ENCODE measurements at regions not wholly inside any gene's neighbourhood (a gene's known extent, or its start where the extent isn't known, plus 50 kb on each side); places are given as distances from the start of the nearest gene placed in this dataset.
"Not testable (repeated sequence)": the region's sequence is repeated elsewhere in the genome, so short reads cannot be mapped to it uniquely, and the experiment has no call there.

DNA sequence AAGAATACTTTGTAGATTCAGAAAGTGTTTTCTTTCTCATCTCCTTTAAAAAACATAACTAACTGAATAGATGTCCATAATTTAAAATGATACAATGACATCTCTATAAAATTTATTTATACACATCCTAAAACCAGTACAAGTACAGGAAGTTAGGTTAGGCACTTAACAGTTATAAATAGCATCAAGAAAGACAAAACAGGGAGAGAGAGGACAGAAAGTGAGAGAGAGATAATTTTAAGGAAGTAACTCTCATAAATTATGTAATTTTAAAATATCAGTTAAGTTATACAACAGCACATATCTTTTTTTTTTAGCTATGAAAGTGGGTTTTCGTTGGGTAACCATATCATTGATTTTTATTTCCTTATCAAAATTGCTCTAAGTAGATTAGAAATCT lies 1068.6 kb downstream of the TAF11L14 start:
- DNase-seq (ENCODE audit: low read depth, low spot score) = no peak

DNA sequence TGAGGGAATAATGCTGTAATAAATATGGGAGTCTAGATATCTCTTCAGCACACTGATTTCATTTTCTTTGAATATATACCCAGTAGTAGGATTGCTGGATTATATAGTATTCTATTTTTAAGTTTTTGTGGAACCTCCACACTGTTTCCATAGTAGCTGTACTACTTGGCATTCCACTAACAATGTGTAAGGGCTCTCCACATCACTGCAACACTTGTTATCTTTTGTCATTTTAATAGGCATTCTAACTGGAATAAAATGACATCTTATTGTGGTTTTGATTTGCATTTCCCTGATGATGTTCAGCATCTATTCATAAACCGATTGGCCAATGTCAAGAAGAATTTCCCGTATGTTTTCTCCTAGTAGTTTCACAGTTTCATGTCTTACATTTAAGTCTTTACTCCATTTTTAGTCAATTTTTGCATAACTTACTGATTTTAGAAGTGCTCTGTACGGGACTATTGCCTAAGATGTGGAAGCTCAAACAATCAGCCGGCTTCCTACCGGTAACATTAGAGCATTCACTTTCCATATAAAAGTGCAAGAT lies 1078.8 kb downstream of the TAF11L14 start:
- DNase-seq (ENCODE audit: low read depth, low spot score) = no peak

DNA sequence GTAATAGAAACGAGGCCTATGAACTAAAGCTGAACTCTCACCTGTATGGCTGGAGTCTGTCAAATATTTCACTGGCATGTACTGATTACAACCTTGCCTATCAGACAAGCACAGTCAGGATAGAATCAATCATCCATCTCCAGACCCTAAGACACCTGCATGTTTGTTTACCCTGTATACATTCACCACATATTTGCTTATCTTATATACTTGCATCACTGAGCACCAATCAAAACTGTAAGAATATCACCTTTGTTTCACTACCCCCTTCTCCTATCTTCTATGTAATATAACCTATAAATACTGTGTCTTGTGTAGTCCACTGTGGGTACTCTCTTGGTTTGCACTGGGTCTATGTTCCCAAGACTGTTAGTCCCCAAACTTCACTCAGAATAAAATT lies 1085.7 kb downstream of the TAF11L14 start:
- DNase-seq (ENCODE audit: low read depth, low spot score) = no peak

DNA sequence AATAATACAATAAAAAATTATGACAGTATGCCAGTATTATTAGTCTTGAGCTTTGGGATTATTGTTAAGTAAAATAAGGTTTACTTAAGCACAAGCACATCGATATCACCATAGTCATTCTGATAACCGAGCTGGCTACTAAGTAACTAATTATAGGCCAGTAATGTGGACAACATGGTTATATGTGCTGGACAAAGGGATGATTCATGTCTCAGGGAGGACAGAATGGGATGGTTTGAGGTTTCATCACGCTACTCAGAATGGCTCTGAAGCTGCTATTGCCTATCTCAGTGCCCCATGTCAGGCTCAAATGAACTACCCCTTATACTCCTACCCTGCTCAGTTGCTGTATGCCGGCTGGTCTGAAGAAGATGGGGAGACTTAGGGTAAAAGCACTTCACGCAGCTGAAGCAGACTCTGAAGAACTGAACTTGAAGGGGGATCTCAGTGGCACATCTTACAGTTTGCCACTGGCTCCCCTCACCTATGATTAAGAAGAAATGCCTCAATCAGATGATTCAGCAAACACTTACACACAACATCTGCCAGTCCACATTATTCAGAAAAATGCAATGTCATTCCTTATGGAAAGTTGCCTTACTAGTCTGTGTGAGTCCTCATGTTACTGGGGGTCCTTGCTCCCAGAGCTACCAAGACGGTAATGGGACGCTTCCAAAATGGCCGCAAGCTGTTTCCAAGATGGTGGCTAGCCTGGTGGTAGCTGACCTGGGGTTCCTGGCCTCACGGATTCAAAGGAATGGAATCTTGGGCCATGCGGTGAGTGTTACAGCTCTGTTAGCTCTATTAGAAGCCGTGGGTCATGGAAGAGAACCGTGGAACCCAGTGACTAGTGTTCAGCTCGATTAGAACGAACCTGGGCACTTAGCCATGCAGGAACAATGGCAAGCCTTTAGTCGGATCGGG lies 1098.6 kb downstream of the TAF11L14 start:
- no peak for DNase-seq (ENCODE audit: low read depth, low spot score)

DNA sequence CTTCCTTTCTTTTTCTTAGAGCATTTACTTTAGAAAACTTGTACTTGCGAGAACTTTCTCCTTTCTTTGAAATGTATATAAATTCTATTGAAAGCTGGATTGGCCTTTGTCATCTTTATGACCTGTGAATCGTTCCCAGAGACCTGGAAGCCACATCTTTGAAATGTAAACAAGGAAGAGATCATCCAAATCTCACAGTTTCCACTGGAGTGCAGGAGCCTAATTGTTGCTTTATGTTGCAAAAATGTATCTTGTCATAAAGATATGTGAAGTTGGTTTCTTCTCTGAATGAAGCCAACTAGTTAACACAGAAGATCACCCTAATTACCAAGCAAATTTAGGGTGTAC lies 1101.8 kb downstream of the TAF11L14 start:
- DNase-seq (ENCODE audit: low read depth, low spot score) = no peak

DNA sequence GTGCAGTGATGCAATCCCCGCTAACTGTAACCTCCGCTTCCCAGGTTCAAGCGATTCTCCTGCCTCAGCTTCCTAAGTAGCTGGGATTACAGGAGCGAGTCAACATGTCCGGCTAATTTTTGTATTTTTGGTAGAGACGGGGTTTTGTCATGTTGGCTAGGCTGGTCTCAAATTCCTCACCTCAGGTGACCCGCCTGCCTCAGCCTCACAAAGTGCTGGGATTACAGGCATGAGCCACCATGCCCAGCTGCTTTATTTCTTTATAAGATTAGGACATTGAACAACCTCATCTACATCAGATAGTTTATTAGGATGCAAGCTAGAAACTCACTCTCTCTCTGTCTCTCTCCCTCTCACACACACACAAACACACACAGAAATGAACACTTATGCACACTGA lies 1102.5 kb downstream of the TAF11L14 start:
- DNase-seq (ENCODE audit: low read depth, low spot score) = not testable (repeated sequence)

DNA sequence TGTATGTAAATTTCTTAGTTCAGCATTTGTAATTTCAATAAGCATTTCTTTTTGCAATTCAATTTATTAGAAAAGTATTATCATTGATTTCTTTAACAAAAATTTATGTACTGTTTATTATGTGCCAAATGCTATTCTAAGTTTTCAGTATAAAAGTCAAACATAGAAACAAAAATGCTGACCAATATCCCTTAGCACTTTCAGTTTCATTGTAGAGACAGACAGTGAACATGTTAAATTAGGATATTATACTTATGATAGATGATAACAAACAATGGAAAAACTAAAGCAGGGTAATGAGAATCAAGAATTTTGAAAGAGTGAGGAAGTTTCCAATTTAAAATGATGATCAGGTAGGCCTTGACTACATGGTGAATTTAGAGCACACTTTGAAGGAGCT lies 1106.0 kb downstream of the TAF11L14 start:
- no peak for DNase-seq (ENCODE audit: low read depth, low spot score)

DNA sequence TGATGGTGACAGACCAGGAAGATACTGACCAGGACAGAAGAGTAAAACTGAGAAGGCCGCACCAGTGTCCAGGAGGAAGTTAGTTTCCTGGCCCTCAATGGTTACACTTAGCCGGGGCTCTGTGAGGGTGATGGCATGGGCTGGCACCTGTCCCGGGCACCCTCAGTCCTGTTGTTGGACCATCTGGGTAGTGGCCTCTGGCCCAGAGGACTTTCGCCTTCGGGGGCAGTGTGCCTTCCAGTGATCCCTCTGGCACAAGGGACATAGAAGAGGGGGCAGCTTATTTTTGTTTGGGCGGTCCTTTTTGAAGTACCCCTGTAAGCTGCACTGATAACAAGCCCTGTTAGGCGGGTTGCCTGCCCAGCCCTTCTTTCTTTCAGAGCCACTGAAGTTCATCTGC lies 1108.6 kb downstream of the TAF11L14 start:
- DNase-seq (ENCODE audit: low read depth, low spot score) = no peak

DNA sequence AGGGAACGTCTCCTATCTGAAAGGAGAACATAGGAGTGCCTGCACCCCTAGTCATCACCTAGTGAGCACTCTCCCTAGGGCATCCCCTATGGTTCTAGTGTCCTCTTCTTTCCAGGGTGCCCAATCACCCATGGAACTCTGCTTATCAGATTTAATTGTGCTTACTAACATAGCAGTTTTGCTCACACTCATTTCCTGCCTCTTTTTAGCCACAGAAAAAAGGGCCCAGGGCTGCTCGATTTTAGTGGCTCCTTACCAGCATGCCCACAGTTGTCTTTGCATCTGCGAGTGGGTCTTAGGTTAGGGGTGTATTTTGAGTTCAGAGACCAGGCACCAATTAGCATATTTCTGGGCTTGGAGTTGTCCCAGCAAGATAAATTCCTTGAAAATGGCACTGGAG lies 1110.2 kb downstream of the TAF11L14 start:
- no peak for DNase-seq (ENCODE audit: low read depth, low spot score)

DNA sequence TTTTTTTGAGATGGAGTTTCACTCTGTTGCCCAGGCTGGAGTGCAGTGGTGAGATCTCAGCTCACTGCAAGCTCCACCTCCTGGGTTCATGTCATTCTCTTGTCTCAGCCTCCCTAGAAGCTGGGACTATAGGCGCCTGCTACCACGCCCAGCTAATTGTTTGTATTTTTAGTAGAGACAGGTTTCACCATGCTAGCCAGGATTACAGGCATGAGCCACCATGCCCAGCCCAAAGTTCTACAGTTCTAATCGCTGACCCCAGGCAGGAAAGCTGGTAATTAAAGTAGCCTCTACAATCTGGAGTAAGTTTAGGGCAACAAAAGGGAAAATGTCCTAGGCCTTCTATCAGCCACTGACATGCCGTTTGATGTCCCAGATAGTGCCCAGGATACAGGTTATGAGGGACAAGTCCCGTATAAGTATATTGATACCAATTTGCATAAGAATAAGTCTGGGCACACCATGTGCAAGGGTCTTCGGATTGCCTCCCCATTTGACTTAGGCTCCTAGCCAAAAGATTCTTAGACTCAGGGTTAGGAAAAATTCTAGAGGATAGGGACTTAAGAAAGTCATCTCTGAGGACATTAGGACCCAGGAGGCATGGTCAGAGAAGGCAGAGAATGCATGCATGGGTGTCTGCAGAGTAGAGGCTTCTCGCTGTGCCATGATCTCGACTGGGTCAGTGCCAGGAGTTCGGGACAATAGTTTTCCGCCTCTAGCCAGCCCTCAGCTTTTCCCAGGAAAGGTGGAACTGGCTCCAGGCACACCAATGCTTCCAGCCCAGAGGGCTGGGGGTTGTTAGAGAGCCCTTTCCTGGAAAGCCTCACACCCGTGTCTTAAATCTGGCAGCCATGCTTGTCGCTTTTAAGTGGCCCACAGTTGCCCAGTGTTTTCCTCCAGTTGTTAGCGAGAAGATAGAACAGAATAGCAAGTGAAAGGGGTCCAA lies 1111.1 kb downstream of the TAF11L14 start:
- no peak for DNase-seq (ENCODE audit: low read depth, low spot score)

DNA sequence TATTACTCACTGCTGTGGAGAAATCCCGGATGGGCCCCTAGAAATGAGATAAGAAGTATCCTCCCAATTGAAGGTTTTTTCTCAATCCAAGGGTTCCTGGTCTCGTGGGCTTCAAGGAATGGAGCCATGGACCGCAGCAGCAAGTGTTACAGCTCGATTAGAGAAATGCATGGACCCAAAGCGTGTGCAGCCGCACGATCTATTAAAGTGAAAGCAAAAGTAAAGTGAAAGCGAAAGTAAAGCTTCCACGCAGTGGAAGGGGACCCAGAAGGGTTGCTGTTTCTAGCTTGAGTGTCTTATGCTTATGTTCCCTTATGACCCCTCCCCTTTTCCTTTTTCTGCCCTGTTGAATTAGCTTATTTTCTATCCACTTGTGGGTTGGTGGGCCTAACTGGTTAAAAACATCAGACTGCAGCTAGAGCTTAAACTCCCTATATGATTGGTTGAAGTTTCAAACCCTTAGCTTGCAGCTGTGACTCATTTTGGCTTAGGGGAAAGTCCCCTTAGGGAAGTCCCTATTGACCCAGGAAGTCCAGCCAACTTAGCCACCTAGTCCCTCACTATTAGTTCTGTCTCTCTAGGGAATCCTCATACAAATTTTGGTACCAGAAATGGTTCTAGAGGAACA lies 1111.8 kb downstream of the TAF11L14 start:
- no peak for DNase-seq (ENCODE audit: low read depth, low spot score)

DNA sequence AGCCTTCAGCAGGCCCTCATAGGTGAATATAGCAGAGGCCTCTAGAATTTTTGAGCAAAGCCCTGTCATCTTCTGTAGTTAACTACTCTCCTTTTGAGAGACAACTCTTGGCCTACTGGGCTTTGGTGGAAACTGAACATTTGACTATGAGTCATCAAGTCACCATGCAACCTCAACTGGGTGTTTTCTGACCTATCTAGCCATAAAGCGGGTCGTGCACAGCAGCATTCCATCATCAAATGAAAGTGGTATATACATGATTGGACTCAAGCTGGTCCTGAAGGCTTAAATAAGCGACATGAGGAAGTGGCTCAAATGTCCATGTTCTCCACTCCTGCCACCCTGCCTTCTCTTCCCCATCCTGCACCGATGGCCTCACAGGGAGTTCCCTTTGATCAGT lies 1115.5 kb downstream of the TAF11L14 start:
- no peak for DNase-seq (ENCODE audit: low read depth, low spot score)

DNA sequence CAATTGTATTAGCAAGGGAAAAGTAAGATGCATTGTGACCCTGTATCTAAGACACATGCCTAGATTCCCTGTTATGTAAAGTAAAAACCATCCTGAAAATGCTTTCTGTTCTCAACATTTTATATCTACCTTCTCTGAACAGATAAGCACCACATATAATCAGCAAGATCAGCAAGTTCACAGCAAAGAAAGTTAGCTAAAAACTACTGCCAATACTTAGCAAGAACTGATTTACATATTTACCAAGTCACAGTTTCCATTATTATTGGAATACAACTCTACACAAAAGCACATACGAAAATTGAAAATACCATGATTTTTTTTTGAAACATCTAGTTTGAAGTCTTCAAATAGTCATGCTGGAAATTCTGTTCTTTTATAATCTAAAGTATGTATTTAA lies 1118.1 kb downstream of the TAF11L14 start:
- no peak for DNase-seq (ENCODE audit: low read depth, low spot score)

DNA sequence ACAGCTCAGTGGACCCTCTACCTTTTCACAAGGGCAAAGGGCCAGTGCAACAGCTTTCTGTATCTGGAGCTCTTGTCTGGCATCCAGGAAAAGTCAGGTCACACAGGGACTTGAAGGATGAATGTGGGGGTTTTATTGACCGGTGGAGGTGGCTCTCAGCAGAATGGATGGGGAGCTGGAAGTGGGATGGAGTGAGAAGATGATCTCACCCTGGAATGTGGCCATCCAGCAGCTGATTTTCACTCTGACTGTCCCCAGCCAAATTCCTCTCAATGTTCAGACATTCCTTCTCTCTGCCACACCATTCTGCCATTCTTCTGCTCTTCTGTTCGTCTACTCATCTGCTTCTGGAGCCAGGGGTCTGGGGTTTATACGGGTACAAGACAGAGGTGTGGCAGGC lies 1119.9 kb downstream of the TAF11L14 start:
- DNase-seq (ENCODE audit: low read depth, low spot score) = no peak

DNA sequence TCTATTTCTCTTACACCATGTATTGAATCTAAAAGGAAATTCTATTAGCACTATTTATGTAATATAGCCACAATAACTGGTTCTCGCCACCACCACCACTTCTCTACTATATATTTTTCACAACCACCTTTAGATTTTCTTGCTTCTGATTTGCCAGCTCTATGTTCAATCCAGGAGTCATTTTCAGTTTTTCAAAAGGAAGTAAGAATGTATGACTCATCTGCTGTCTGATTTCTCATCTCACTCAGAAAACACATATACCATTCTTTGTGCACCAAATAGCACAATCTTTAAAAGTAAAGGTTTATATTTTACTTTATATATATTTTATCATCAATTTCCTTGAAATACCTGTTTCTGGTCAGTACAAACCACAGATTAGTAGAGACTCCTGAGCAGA lies 1127.5 kb downstream of the TAF11L14 start:
- DNase-seq (ENCODE audit: low read depth, low spot score) = no peak

DNA sequence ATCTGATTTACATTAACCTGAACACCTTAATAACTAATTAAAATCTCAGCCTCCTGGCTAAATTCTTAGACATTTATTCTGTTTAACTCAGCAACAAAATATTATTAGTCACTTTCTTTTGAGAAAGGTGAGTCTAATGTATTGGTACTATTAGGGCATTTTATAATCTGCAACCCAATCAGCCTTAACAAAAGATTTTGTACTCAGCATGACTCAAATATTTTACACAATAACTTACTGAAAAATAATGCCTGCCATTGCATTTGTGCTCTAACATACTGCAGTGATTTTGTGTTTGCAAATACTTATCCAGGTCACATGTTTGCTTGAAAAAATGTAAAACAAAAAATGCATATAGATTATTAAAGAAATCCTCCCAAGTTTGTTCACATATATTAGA lies 1129.9 kb downstream of the TAF11L14 start:
- DNase-seq (ENCODE audit: low read depth, low spot score) = no peak

DNA sequence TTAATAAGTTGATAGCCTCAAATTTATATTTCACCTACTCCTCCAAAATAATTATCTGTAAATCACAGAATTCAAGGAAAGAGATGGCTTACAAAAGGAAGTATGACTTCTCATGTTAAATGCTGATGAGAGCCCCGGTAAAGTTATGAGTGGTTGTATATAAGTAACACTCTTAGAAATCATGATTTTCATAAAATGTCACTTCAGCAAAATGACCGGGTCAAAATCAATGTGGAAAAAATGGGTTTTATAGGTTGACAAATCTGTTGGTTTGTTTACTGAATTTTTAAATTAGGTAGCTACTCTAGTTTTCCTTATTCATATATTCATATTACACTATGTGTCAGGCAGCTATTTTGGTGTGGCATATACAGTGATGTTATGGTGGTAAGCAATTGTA lies 1131.0 kb downstream of the TAF11L14 start:
- no peak for DNase-seq (ENCODE audit: low read depth, low spot score)

DNA sequence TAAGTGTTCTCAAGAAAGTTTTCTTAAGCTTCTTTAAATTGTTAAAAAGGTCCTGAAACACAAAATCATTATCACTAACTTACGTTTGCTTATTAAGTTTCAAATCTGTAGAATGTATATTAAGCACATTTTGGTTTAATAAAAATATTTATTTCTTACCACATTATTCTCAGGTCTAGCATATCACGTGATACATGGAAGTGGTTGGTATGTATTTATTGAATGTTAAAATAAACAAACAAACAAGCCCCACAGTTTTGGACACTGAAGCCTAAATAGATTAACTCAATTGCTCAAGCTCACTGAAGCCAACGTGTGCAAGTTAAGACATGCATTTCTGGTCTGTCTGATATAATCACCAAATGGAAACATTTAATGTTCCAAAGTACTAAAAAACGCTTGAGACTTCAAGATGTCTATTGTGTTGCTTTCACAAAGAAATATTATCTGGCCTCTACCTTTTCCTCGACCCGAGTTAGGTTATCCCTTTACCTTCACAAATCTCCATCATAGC lies 1136.9 kb downstream of the TAF11L14 start:
- DNase-seq (ENCODE audit: low read depth, low spot score) = no peak

DNA sequence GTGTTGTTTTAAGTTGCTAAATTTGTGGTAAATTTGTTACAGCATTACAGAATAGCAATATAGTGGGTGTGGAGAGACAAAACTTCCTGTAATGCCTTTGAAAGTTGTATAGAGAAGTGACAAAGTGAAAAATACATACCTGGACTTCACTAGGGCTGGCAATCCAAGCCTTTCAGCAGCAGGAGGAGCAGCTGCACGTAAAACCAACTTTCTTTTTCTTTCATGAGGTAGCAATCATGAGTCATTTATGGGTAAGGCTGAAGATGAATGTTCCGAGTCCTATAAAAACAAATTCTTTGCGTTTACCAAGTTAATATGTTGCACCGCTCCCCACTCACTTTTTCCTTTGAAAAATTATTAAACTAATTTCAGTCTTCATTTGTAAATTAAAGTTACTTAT lies 1138.2 kb downstream of the TAF11L14 start:
- DNase-seq (ENCODE audit: low read depth, low spot score) = peak; percentile 53

DNA sequence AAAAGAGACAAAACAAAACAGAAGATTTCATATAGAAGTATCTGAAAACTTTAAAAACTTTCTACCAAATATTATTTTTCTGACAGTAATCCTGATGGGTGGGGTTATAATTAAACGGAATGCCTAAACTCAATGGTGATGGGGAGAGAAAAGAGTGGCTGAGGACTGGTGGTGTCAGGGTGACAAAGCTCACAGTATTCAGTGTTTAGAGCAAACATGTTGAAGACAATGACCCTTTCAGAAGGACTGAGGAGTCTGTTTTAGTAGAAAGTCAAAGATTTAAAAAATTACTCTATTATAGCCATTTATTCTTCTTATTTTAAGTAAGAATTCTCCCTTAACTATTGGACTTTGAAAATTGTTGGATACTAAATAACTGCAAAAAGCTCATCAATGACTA lies 1144.0 kb downstream of the TAF11L14 start:
- no peak for DNase-seq (ENCODE audit: low read depth, low spot score)

DNA sequence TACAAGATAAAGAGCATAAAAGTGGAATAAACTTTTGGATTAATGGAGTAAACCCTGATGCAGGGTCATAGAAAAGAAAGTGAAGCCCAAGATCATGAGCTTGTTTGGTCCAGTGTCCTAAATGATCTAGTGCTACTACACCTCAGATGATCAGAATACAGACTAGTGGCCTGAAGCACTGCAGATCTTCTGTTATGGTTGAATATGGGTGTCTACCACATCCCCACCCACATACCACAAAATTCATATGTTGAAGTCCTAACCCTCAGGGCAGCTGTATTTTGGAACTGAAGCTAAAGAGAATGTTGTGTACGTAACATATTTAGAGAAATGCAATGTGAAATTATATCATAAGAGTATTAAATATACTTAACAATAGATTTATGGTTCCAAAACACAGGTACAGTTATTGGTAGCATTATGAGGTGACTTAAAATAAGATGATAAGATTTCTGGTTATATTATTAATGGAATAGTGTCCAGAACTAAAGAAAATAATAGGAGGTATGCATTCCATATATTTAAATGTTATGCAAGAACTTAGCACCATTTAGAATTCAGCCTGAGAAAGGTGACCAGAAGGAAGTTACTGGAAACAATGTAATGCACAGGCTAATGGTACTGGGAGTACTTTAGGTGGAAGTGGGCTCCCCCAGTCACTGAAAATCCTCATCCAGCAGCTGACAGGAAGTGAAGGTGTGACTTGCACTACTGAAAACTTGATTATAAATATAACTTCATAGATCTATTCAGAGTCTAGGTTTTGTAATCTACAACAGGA lies 1155.1 kb downstream of the TAF11L14 start:
- DNase-seq (ENCODE audit: low read depth, low spot score) = no peak
